Mesothelial cell of epicardium (in vitro differentiated cells): ENCODE measurements at regions not wholly inside any gene's neighbourhood (a gene's known extent, or its start where the extent isn't known, plus 50 kb on each side); places are given as distances from the start of the nearest gene placed in this dataset.

Experiments
- DNase-seq, 2 experiments: peaks; one replicate each; pipeline ENCODE4 v3.0.0; 2021; ENCODE audit warnings: low spot score in 2 of 2; ENCODE audit not compliant: unreplicated experiment in 2 of 2
- H3K27ac Mint-ChIP-seq: 2 replicates; pipeline ENCODE4 v1.8.0; 2021; ENCODE audit warnings: mixed read lengths
- H3K27me3 Mint-ChIP-seq: 2 replicates; pipeline ENCODE4 v1.8.0; 2021; ENCODE audit warnings: low read depth, mixed read lengths
- H3K36me3 Mint-ChIP-seq: 2 replicates; pipeline ENCODE4 v1.8.0; 2021; ENCODE audit warnings: mixed read lengths
- H3K4me1 Mint-ChIP-seq: 2 replicates; pipeline ENCODE4 v1.8.0; 2021; ENCODE audit warnings: mixed read lengths
- H3K4me3 Mint-ChIP-seq: 2 replicates; pipeline ENCODE4 v1.8.0; 2021; ENCODE audit warnings: mild to moderate bottlenecking, moderate library complexity, mixed read lengths
- H3K9me3 Mint-ChIP-seq: 2 replicates; pipeline ENCODE4 v1.8.0; 2021; ENCODE audit warnings: mixed read lengths
- CTCF ChIP-seq: fragments of 200-600 bp; sonication (generic); IDR thresholded peaks from one replicate; pipeline ENCODE4 v1.5.0; 2021; ENCODE audit warnings: antibody characterized with exemption; ENCODE audit not compliant: unreplicated experiment

- H3K4me3 Mint-ChIP-seq: no peak overlapping the region
- H3K36me3 Mint-ChIP-seq: no peaks in the 10 kb centered on the region
- no peak for TF ChIP-seq CTCF
- no peak overlapping the region for H3K27ac Mint-ChIP-seq
- H3K9me3 Mint-ChIP-seq: no peaks in the 10 kb centered on the region
- no peak for DNase-seq
- H3K27me3 Mint-ChIP-seq: no peaks in the 10 kb centered on the region
- H3K4me1 Mint-ChIP-seq: no peaks in the 10 kb centered on the region
Observed at GRCh38 chr2:40752796-40753195, 300.9 kb upstream of the SLC8A1 start.

GRCh38 chr2:40754912-40755311 lies 303.0 kb upstream of the SLC8A1 start:
- Mint-ChIP-seq H3K4me1 (peaks cover 12% of the 10 kb centered on the region), H3K36me3 (no peaks in the 10 kb centered on the region), H3K27ac (no peak overlapping the region), H3K27me3 (no peaks in the 10 kb centered on the region), H3K9me3 (no peaks in the 10 kb centered on the region), H3K4me3 (no peak overlapping the region)
- DNase-seq: no peak
- no peak for TF ChIP-seq CTCF

DNA sequence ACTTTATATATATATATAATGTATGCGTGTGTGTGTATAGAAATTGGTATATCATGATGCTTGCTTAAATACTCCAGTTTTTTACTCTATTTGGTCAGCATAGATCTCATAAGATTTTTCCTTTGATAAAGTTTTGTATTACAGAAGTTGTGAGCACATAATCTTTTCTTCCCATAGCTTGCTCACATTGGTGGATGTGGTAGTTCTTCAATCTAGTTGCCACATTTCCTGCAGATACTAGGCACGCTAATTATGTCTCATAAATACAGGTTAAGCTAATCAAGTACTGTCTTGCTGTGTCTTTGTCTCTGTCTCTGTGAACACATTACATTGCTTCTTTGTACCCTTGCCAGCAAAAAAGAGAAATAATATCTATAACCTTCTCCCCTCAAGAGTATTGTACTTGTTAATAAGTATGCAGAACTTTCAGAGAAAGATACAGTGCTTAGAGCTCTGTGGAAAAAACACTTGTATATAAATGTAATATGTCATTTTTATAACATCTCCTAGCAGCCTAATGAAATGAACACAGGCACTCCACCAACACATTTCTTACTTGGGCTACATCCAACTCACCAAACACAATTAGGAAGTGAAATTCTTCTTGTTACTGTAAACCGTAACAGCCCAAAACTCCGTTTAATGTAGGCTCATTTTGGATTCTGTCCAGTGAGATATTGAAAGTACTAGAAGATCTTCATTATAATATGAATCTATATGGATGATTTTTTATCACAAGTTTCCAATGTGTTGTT lies 306.7 kb upstream of the SLC8A1 start:
- Mint-ChIP-seq H3K27me3 (no peaks in the 10 kb centered on the region), H3K9me3 (no peaks in the 10 kb centered on the region), H3K4me1 (peaks cover 12% of the 10 kb centered on the region), H3K27ac (no peak overlapping the region), H3K4me3 (no peak overlapping the region), H3K36me3 (no peaks in the 10 kb centered on the region)
- no peak for DNase-seq
- no peak for TF ChIP-seq CTCF

- no peaks in the 10 kb centered on the region for H3K27me3 Mint-ChIP-seq
- H3K27ac Mint-ChIP-seq: no peak overlapping the region
- no peak for DNase-seq
- TF ChIP-seq CTCF: no peak
- H3K9me3 Mint-ChIP-seq: no peaks in the 10 kb centered on the region
- H3K36me3 Mint-ChIP-seq: no peaks in the 10 kb centered on the region
- peaks cover 12% of the 10 kb centered on the region for H3K4me1 Mint-ChIP-seq
- H3K4me3 Mint-ChIP-seq: no peak overlapping the region
Observed at GRCh38 chr2:40760071-40760666, 308.3 kb upstream of the SLC8A1 start.

DNA sequence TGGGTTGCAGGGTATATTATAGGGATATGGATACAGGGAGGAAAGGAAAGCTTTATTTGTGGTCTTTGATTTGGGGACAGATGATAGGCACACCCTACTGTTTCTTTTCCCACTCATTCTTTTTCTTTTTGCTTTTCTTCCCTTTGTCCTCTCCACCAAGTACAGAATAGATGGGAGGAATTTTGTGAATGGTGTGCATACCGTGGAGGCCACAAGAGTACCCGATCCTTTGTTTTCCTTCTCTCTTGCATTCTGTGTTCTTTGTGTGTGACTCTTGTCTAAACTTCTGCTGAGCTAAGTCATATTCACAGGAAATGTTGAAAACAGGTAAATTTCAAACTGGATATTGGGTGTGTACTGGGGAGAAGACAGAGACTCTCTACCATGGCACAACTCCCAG lies 321.4 kb upstream of the SLC8A1 start:
- TF ChIP-seq CTCF: no peak
- H3K36me3 Mint-ChIP-seq: no peaks in the 10 kb centered on the region
- no peaks in the 10 kb centered on the region for H3K27me3 Mint-ChIP-seq
- H3K9me3 Mint-ChIP-seq: peaks cover 13% of the 10 kb centered on the region
- H3K4me3 Mint-ChIP-seq: no peak overlapping the region
- DNase-seq: no peak
- H3K27ac Mint-ChIP-seq: no peak overlapping the region
- H3K4me1 Mint-ChIP-seq: peaks cover 4% of the 10 kb centered on the region
